Cardiac muscle cell (in vitro differentiated cells and primary cell): ENCODE measurements at regions not wholly inside any gene's neighbourhood (a gene's known extent, or its start where the extent isn't known, plus 50 kb on each side); places are given as distances from the start of the nearest gene placed in this dataset.

Source experiments
- DNase-seq, 2 donors: peaks; one replicate each; pipeline versions ENCODE4 v3.0.0 to v3.0.0-alpha.2; 2010 to 2017; ENCODE audit warnings: low read depth in 1 of 2, low spot score in 1 of 2
- H3K27ac ChIP-seq: fragments of 200-600 bp; sonication (generic); 2 replicates; pipeline ENCODE4 v1.5.1; 2016
- H3K27me3 ChIP-seq: fragments of 200-600 bp; sonication (generic); 2 replicates; pipeline ENCODE4 v1.6.0; 2016; ENCODE audit warnings: control low read depth
- H3K36me3 ChIP-seq: fragments of 200-600 bp; sonication (generic); 2 replicates; pipeline ENCODE4 v1.5.1; 2016; ENCODE audit warnings: control low read depth
- H3K4me1 ChIP-seq: fragments of 200-600 bp; sonication (generic); 2 replicates; pipeline ENCODE4 v1.8.1; 2017; ENCODE audit warnings: low read depth, mild to moderate bottlenecking, mixed run types
- H3K4me3 ChIP-seq: fragments of 200-600 bp; sonication (generic); 2 replicates; pipeline ENCODE4 v1.5.1; 2016; ENCODE audit warnings: mild to moderate bottlenecking
- H3K9me3 ChIP-seq: fragments of 200-600 bp; sonication (generic); 2 replicates; pipeline ENCODE4 v1.5.1; 2017; ENCODE audit warnings: low read depth, mild to moderate bottlenecking, control low read depth
- CTCF ChIP-seq: IDR thresholded peaks from 2 replicates; pipeline ENCODE4 v1.5.1; 2012; ENCODE audit warnings: low read depth, mild to moderate bottlenecking, low read length

DNA sequence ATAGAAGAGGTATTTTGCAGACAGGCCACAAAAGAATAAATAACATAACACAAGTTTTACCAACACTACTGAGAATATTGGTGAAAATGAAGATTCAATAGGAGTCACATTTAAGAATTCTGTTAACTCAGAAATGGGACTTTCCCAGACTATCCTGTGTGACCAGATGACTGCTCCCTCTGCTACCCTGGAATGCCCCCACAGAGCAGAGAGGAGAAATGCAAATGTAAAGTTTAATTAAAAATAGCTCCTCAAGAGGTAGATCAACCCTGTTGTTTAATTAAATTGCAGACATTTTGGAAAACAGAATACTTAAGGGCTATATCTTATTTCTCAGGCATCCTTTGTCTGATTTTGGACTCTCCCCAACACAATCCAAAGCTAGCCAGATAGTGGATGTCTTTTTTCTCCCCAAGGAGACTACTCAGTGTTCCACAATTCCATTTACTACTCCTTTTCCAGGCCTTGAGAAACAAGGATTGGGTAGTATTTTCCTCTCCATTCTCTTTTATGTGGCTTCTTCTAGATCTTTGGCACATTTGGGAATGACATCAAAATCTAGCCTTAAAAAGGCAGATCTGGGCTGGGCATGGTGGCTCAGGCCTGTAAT lies 104.7 kb upstream of the TSC22D1 start:
- H3K4me3 ChIP-seq, result no peak overlapping the region
- H3K9me3 ChIP-seq, result no peaks in the 10 kb centered on the region
- no peaks in the 10 kb centered on the region for H3K4me1 ChIP-seq
- no peak for TF ChIP-seq CTCF
- no peaks in the 10 kb centered on the region for H3K36me3 ChIP-seq
- DNase-seq, result no peak
- no peak overlapping the region for H3K27ac ChIP-seq
- H3K27me3 ChIP-seq, result no peaks in the 10 kb centered on the region

DNA sequence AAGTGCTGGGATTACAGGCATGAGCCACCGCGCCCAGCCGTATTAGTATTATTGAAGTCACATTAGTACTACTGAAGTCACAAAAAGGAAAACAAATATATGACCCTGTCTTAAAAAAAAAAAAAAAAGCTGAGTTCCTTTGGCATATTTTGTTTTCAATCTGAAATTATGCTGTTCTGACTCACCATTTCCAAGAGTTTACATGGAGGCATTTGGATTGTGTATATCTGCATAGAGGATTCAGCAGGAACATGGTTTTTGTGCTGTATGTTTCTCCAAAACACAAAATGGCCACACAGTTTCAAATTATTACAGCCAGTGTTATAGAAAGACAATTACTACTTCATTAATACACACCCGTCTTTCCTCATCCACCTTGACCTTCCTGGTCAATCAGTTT lies 103.5 kb upstream of the TSC22D1 start:
- Histone ChIP-seq H3K4me1 (no peaks in the 10 kb centered on the region), H3K4me3 (no peak overlapping the region), H3K9me3 (no peaks in the 10 kb centered on the region), H3K27ac (no peak overlapping the region), H3K36me3 (no peaks in the 10 kb centered on the region), H3K27me3 (no peaks in the 10 kb centered on the region)
- no peak for DNase-seq
- TF ChIP-seq CTCF, result no peak

DNA sequence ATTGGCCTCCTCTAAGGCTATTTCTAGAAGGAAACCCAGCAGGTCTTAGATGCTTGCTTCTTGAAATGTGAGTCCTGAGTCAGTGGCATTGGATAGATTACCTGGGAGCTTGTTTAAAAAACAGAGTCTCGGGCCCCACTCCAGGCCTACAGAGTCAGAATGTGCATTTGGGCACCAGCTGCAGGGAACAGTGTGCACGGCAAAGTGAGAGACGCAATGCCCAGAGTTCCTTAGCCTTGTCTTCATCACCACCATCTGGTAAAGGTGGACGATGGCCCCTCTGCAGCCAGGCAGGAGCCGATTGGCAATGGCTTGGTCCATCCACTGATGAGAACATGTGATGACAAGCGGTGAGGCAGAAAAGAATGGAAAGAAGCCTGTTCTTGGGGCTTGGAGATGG lies 102.1 kb upstream of the TSC22D1 start:
- no peak for TF ChIP-seq CTCF
- H3K36me3 ChIP-seq, result no peaks in the 10 kb centered on the region

GRCh38 chr13:44676534-44676933 lies 100.4 kb upstream of the TSC22D1 start:
- no peaks in the 10 kb centered on the region for H3K9me3 ChIP-seq
- H3K36me3 ChIP-seq, result no peaks in the 10 kb centered on the region
- no peak for TF ChIP-seq CTCF
- no peak overlapping the region for H3K27ac ChIP-seq
- DNase-seq, result peak in 1 of 2 donors; percentile 27
- H3K4me3 ChIP-seq, result no peak overlapping the region
- H3K27me3 ChIP-seq, result no peaks in the 10 kb centered on the region
- H3K4me1 ChIP-seq, result no peaks in the 10 kb centered on the region

More for the DNA sequence above, 102.1 kb upstream of the TSC22D1 start:
- H3K27me3 ChIP-seq, result no peaks in the 10 kb centered on the region
- H3K27ac ChIP-seq, result no peak overlapping the region
- H3K4me3 ChIP-seq, result no peak overlapping the region
- no peak for DNase-seq
- H3K4me1 ChIP-seq, result no peaks in the 10 kb centered on the region
- no peaks in the 10 kb centered on the region for H3K9me3 ChIP-seq

DNA sequence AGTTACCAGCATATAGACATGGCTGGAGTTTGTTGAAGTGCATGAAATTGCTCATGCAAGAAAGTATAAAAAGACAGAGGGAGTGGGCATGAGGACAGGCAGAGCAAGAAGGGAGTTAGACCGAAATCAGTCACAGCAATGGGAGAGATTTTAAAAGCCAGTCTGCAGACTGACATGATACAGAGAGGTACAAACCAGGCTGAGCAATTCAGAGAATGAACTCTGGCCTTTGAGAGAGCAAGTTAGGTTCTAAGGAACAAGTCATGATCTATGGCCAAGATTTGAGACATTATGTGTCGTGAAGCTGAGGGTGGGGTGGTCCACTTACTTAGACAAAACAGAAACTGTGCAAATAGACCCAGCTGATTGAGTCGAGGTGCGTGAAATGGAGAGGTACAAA lies 93.4 kb upstream of the TSC22D1 start:
- Histone ChIP-seq H3K9me3 (no peaks in the 10 kb centered on the region), H3K4me1 (no peaks in the 10 kb centered on the region), H3K36me3 (no peaks in the 10 kb centered on the region), H3K27me3 (no peaks in the 10 kb centered on the region), H3K4me3 (no peak overlapping the region), H3K27ac (no peak overlapping the region)
- no peak for DNase-seq
- TF ChIP-seq CTCF, result no peak

GRCh38 chr13:44668688-44669087 lies 92.6 kb upstream of the TSC22D1 start:
- DNase-seq, result no peak
- H3K36me3 ChIP-seq, result no peaks in the 10 kb centered on the region

More at GRCh38 chr13:44668688-44669087, 92.6 kb upstream of the TSC22D1 start:
- Histone ChIP-seq H3K27ac (no peak overlapping the region), H3K4me3 (no peak overlapping the region), H3K9me3 (no peaks in the 10 kb centered on the region), H3K27me3 (no peaks in the 10 kb centered on the region), H3K4me1 (no peaks in the 10 kb centered on the region)
- no peak for TF ChIP-seq CTCF
